ENCODE measurements at regions not wholly inside any gene's neighbourhood (a gene's known extent, or its start where the extent isn't known, plus 50 kb on each side); places are given as distances from the start of the nearest gene placed in this dataset.
"Not testable (repeated sequence)": the region's sequence is repeated elsewhere in the genome, so short reads cannot be mapped to it uniquely, and the experiment has no call there.

DNA sequence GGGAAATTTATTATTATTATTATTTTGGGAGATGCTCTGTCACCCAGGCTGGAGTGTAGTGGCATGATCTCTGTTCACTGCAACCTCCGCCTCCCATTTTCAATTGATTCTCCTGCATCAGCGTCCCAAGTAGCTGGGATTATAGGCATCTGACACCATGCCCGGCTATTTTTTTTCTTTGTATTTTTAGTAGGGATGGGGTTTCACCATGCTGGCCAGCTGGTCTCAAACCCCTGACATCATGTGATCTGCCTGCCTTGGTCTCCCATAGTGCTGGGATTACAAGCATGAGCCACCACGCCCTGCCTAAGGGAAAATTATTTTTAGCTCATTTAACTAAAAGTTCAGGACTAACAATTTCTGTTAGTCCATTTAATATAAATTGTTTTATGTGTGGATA lies 109.2 kb upstream of the SESTD1 start:
- Histone ChIP-seq H2AFZ (no peak overlapping the region), H3K4me3 (no peak overlapping the region)
- no peak for DNase-seq (ENCODE audit: low spot score)

DNA sequence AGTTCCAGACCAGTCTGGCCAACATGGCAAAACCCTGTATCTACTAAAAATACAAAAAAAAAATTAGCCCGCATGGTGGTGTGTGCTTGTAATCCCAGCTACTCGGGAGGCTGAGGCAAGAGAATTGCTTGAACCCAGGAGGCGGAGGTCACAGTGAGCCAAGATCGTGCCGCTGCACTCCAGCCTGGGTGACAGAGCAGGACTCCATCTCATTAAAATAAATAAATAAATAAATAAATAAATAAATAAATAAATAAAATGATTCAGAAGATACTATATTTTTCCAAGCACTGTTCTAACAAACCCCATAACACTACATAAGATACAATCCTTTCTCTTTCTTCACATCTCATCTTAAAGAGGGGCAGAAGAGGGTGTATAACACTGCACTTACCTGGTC lies 100.9 kb upstream of the SESTD1 start:
- not testable (repeated sequence) for H3K4me1 ChIP-seq (ENCODE audit: insufficient read depth); H3K9me2 ChIP-seq (replicated peaks; ENCODE audit: insufficient read depth); H3K9me3 ChIP-seq (ENCODE audit: low read depth); H3K36me3 ChIP-seq (replicated peaks; ENCODE audit: insufficient read depth, low read depth); H4K20me1 ChIP-seq (ENCODE audit: insufficient read depth, poor library complexity, severe bottlenecking); H3K27me3 ChIP-seq; H3K4me3 ChIP-seq; DNase-seq (ENCODE audit: low spot score); H2AFZ ChIP-seq; H3K27ac ChIP-seq; H3K79me2 ChIP-seq; H3K4me2 ChIP-seq
- 98% methylated on average over 5 of the region's 5 CpGs for WGBS (ENCODE audit: low lambda C conversion rate, missing lambda C conversion rate)

More for the DNA sequence above, 109.2 kb upstream of the SESTD1 start:
- H3K9me3 ChIP-seq (ENCODE audit: low read depth), result no peaks in the 10 kb centered on the region
- no peak overlapping the region for H3K4me2 ChIP-seq
- no peaks in the 10 kb centered on the region for H3K79me2 ChIP-seq
- H3K9me2 ChIP-seq (replicated peaks; ENCODE audit: insufficient read depth), result no peaks in the 10 kb centered on the region
- no peaks in the 10 kb centered on the region for H3K27me3 ChIP-seq
- no peaks in the 10 kb centered on the region for H3K4me1 ChIP-seq (ENCODE audit: insufficient read depth)
- no peak overlapping the region for H3K27ac ChIP-seq
- 89% methylated on average over 4 of the region's 4 CpGs for WGBS (ENCODE audit: low lambda C conversion rate, missing lambda C conversion rate)
- TF ChIP-seq EZH2 (IDR thresholded peaks at IDR 0.05; ENCODE audit: borderline replicate concordance) (no peak), EZH2phosphoT487 (IDR thresholded peaks at IDR 0.05; ENCODE audit: low read depth, severe bottlenecking, unreplicated experiment) (no peak)
- TF ChIP-seq, protein P1, sequence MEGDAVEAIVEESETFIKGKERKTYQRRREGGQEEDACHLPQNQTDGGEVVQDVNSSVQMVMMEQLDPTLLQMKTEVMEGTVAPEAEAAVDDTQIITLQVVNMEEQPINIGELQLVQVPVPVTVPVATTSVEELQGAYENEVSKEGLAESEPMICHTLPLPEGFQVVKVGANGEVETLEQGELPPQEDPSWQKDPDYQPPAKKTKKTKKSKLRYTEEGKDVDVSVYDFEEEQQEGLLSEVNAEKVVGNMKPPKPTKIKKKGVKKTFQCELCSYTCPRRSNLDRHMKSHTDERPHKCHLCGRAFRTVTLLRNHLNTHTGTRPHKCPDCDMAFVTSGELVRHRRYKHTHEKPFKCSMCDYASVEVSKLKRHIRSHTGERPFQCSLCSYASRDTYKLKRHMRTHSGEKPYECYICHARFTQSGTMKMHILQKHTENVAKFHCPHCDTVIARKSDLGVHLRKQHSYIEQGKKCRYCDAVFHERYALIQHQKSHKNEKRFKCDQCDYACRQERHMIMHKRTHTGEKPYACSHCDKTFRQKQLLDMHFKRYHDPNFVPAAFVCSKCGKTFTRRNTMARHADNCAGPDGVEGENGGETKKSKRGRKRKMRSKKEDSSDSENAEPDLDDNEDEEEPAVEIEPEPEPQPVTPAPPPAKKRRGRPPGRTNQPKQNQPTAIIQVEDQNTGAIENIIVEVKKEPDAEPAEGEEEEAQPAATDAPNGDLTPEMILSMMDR (IDR thresholded peaks at IDR 0.05; ENCODE audit: poor library complexity), result no peak
- no peaks in the 10 kb centered on the region for H3K36me3 ChIP-seq (replicated peaks; ENCODE audit: insufficient read depth, low read depth)
- no peaks in the 10 kb centered on the region for H4K20me1 ChIP-seq (ENCODE audit: insufficient read depth, poor library complexity, severe bottlenecking)

DNA sequence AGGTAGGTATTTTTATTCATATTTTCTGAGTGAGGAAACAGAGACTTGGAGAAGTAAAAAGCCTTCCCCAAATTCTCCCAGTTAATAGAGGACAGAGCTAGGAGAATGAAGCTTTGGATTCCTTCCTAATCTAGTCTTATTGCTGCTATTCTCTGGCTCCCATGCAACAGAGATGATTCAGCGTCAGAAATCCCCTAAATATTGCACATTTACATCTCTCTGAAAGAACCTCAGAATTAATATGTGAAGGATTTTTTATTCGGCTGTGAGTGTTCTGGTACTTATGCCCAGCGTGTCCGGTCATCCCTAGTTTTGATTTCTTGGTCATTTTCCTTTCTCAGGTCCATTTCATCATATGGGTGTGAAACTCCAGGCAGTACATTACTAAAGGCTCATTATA lies 91.2 kb upstream of the SESTD1 start:
- Histone ChIP-seq H3K27me3 (no peaks in the 10 kb centered on the region), H3K9me3 (ENCODE audit: low read depth) (no peaks in the 10 kb centered on the region), H3K27ac (no peak overlapping the region), H3K79me2 (no peaks in the 10 kb centered on the region), H3K4me1 (ENCODE audit: insufficient read depth) (no peaks in the 10 kb centered on the region), H3K4me2 (no peak overlapping the region), H4K20me1 (ENCODE audit: insufficient read depth, poor library complexity, severe bottlenecking) (no peaks in the 10 kb centered on the region), H3K4me3 (no peak overlapping the region), H3K9me2 (replicated peaks; ENCODE audit: insufficient read depth) (no peaks in the 10 kb centered on the region), H2AFZ (no peak overlapping the region), H3K36me3 (replicated peaks; ENCODE audit: insufficient read depth, low read depth) (no peaks in the 10 kb centered on the region)
- TF ChIP-seq EZH2phosphoT487 (IDR thresholded peaks at IDR 0.05; ENCODE audit: low read depth, severe bottlenecking, unreplicated experiment) (no peak), EZH2 (IDR thresholded peaks at IDR 0.05; ENCODE audit: borderline replicate concordance) (no peak)
- TF ChIP-seq, protein P1 (IDR thresholded peaks at IDR 0.05; ENCODE audit: poor library complexity), result no peak
- 93% methylated on average over 4 of the region's 4 CpGs for WGBS (ENCODE audit: low lambda C conversion rate, missing lambda C conversion rate)
- DNase-seq (ENCODE audit: low spot score), result no peak

DNA sequence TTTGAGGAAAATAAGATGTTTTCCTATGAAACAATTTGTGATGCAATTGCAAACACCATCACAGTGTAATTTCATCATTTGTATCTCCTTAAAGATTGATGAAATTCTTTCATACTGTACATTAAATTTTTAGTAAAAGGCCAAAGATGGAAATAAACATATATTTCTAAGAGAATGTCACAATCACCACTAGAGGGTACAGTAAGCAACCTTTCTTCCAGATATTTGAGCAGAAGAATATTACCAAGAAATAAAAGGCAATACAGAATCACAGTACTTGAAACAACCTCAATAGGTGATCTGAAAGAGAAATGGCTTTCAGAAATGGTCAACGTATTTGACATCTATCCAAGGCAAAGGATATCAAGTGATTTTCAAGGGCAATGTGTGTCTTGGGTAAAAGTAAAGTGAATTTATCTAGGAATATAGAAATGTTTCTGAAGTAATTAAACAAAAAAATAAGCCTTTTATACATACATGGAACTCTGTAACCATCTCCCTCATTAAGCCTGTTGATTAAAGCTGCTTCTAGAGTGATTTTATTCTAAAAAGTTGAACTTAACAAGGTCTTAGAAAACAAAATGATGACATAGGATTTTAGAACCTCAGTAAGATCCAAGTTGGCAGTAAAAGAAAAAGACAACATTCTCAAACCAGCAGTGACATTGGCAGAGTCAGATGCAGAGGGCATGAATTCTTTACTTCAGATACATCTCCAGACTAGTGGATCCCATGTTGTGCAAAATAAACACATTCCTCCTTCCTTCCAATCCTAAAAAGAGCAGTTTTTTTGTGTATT lies 90.3 kb upstream of the SESTD1 start:
- no peak overlapping the region for H2AFZ ChIP-seq
- no peak overlapping the region for H3K4me3 ChIP-seq
- H4K20me1 ChIP-seq (ENCODE audit: insufficient read depth, poor library complexity, severe bottlenecking), result no peaks in the 10 kb centered on the region
- DNase-seq (ENCODE audit: low spot score), result no peak
- TF ChIP-seq, protein P1 (IDR thresholded peaks at IDR 0.05; ENCODE audit: poor library complexity), result peak; percentile 46
- no peak for TF ChIP-seq EZH2phosphoT487 (IDR thresholded peaks at IDR 0.05; ENCODE audit: low read depth, severe bottlenecking, unreplicated experiment)
- no peak for TF ChIP-seq EZH2 (IDR thresholded peaks at IDR 0.05; ENCODE audit: borderline replicate concordance)
- no peak overlapping the region for H3K27ac ChIP-seq
- no peaks in the 10 kb centered on the region for H3K4me1 ChIP-seq (ENCODE audit: insufficient read depth)
- no peaks in the 10 kb centered on the region for H3K36me3 ChIP-seq (replicated peaks; ENCODE audit: insufficient read depth, low read depth)
- no peak overlapping the region for H3K4me2 ChIP-seq
- no peaks in the 10 kb centered on the region for H3K9me2 ChIP-seq (replicated peaks; ENCODE audit: insufficient read depth)
- H3K79me2 ChIP-seq, result no peaks in the 10 kb centered on the region
- no peaks in the 10 kb centered on the region for H3K9me3 ChIP-seq (ENCODE audit: low read depth)
- 74% methylated on average over 1 of the region's 1 CpG for WGBS (ENCODE audit: low lambda C conversion rate, missing lambda C conversion rate)
- H3K27me3 ChIP-seq, result no peaks in the 10 kb centered on the region
